SU-DHL-6 (cell line): ENCODE measurements at regions not wholly inside any gene's neighbourhood (a gene's known extent, or its start where the extent isn't known, plus 50 kb on each side); places are given as distances from the start of the nearest gene placed in this dataset.

ENCODE experiments used
- H2AFZ ChIP-seq: fragments of 200-600 bp; sonication (generic); 2 replicates; pipeline ENCODE4 v1.6.1; 2014; ENCODE audit warnings: low read depth, mild to moderate bottlenecking, moderate library complexity, mixed read lengths, antibody characterized with exemption, low read length; ENCODE audit not compliant: severe bottlenecking
- H3F3A ChIP-seq: fragments of 200-600 bp; shearing (Covaris generic); 2 replicates; pipeline ENCODE4 v1.6.0; 2016; ENCODE audit warnings: antibody characterized with exemption, mild to moderate bottlenecking; ENCODE audit not compliant: insufficient read depth
- H3K27ac ChIP-seq: fragments of 200-600 bp; sonication (generic); 2 replicates; pipeline ENCODE4 v1.5.1; 2016; ENCODE audit warnings: low read depth, mild to moderate bottlenecking, low read length, moderate library complexity, mixed read lengths
- H3K27me3 ChIP-seq: fragments of 200-600 bp; sonication (generic), shearing (Covaris generic); 2 replicates; pipeline ENCODE4 v1.6.0; 2014; ENCODE audit warnings: mild to moderate bottlenecking, low read length
- H3K36me3 ChIP-seq: fragments of 200-600 bp; sonication (generic); 2 replicates; pipeline ENCODE4 v1.6.1; 2014; ENCODE audit warnings: mild to moderate bottlenecking, low read length, mixed read lengths
- H3K4me2 ChIP-seq: fragments of 300-600, 200-600 bp; shearing (Covaris generic), sonication (generic); 2 replicates; pipeline ENCODE4 v1.6.0; 2014; ENCODE audit warnings: low read length, low read depth, mild to moderate bottlenecking; ENCODE audit not compliant: poor library complexity, severe bottlenecking
- H3K4me3 ChIP-seq: fragments of 200-600 bp; sonication (generic); 2 replicates; pipeline ENCODE4 v1.5.1; 2014; ENCODE audit warnings: antibody characterized with exemption, low read length, mild to moderate bottlenecking, mixed read lengths; ENCODE audit not compliant: insufficient read depth, poor library complexity, severe bottlenecking
- H3K79me2 ChIP-seq: fragments of 200-600 bp; sonication (generic); 2 replicates; pipeline ENCODE4 v1.6.1; 2014; ENCODE audit warnings: mild to moderate bottlenecking, low read length, moderate library complexity; ENCODE audit not compliant: insufficient read depth
- H3K9ac ChIP-seq: fragments of 200-600 bp; sonication (generic); 2 replicates; pipeline ENCODE4 v1.7.0; 2014; ENCODE audit warnings: mild to moderate bottlenecking, low read length
- H3K9me2 ChIP-seq: fragments of 200-600 bp; sonication (generic); replicated peaks from 2 replicates; pipeline ENCODE4 v1.6.1; 2014; ENCODE audit warnings: low read length; ENCODE audit not compliant: insufficient read depth
- H3K9me3 ChIP-seq: fragments of 200-600 bp; sonication (generic); 2 replicates; pipeline ENCODE4 v1.6.1; 2014; ENCODE audit warnings: low read length, mixed read lengths; ENCODE audit not compliant: insufficient read depth
- H4K20me1 ChIP-seq: fragments of 200-600 bp; sonication (generic); 2 replicates; pipeline ENCODE4 v1.6.1; 2014; ENCODE audit warnings: low read depth, mild to moderate bottlenecking, antibody characterized with exemption, low read length, moderate library complexity, mixed read lengths
- EZH2phosphoT487 ChIP-seq: fragments of 200-600 bp; sonication (generic), shearing (Covaris generic); conservative IDR thresholded peaks from 2 replicates; pipeline ENCODE4 v1.6.1; 2018; ENCODE audit warnings: mild to moderate bottlenecking, antibody characterized with exemption, low read length, moderate library complexity, mixed read lengths
- TF ChIP-seq, protein P1 (sequence below): fragments of 200-600 bp; sonication (generic); IDR thresholded peaks from one replicate; pipeline ENCODE4 v1.5.1; 2017; ENCODE audit warnings: antibody characterized with exemption, mild to moderate bottlenecking, low read length, moderate library complexity; ENCODE audit not compliant: insufficient read depth, poor library complexity, severe bottlenecking

DNA sequence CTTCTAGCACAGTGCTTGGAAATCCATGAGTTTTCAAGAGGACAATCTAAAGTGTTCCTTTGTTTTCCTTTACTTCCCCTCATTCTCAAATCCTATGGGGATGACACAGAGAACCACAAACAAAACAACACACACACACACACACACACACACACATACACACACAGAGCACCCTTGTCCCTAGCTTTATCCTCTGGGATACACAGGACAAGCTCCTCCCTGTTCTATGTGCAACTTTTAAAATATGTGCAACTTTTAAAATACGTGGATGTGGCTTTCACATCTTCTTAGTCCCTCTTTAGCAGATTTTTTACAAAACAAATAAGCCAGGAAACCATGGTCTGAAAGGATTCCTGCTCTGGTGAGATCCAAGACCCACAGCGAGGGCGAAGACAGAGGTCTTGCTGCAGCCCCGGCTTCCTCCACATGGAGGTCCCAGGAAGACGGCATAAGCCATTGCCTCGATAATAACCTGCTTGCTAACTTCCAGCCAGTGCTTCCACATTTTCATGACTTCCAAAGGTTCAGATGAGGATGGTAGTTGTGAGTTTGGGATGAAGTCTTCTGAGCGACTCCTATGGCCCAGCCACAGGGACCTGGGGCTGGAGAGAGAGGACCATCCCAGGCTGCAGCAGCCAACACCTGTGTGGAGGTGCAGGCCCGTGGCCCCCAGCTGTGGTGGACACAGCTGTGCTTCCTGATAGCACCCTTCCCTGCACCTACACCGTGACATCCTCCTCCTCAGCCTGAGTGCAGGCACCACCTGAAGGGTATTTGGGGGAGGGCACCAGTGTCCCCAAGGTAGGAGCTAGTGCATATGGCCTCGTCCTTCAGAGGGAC lies 62.8 kb upstream of the CD93 start:
- H2AFZ ChIP-seq, result no peak overlapping the region
- no peak overlapping the region for H3K4me2 ChIP-seq
- no peaks in the 10 kb centered on the region for H3F3A ChIP-seq
- no peak overlapping the region for H3K9ac ChIP-seq
- H3K9me2 ChIP-seq, result no peaks in the 10 kb centered on the region
- no peak for TF ChIP-seq EZH2phosphoT487
- TF ChIP-seq, protein P1, sequence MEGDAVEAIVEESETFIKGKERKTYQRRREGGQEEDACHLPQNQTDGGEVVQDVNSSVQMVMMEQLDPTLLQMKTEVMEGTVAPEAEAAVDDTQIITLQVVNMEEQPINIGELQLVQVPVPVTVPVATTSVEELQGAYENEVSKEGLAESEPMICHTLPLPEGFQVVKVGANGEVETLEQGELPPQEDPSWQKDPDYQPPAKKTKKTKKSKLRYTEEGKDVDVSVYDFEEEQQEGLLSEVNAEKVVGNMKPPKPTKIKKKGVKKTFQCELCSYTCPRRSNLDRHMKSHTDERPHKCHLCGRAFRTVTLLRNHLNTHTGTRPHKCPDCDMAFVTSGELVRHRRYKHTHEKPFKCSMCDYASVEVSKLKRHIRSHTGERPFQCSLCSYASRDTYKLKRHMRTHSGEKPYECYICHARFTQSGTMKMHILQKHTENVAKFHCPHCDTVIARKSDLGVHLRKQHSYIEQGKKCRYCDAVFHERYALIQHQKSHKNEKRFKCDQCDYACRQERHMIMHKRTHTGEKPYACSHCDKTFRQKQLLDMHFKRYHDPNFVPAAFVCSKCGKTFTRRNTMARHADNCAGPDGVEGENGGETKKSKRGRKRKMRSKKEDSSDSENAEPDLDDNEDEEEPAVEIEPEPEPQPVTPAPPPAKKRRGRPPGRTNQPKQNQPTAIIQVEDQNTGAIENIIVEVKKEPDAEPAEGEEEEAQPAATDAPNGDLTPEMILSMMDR, result no peak
- no peaks in the 10 kb centered on the region for H3K36me3 ChIP-seq
- H3K27me3 ChIP-seq, result no peaks in the 10 kb centered on the region
- H3K9me3 ChIP-seq, result no peaks in the 10 kb centered on the region
- no peak overlapping the region for H3K4me3 ChIP-seq
- no peaks in the 10 kb centered on the region for H3K79me2 ChIP-seq
- no peak overlapping the region for H3K27ac ChIP-seq
- H4K20me1 ChIP-seq, result no peaks in the 10 kb centered on the region

DNA sequence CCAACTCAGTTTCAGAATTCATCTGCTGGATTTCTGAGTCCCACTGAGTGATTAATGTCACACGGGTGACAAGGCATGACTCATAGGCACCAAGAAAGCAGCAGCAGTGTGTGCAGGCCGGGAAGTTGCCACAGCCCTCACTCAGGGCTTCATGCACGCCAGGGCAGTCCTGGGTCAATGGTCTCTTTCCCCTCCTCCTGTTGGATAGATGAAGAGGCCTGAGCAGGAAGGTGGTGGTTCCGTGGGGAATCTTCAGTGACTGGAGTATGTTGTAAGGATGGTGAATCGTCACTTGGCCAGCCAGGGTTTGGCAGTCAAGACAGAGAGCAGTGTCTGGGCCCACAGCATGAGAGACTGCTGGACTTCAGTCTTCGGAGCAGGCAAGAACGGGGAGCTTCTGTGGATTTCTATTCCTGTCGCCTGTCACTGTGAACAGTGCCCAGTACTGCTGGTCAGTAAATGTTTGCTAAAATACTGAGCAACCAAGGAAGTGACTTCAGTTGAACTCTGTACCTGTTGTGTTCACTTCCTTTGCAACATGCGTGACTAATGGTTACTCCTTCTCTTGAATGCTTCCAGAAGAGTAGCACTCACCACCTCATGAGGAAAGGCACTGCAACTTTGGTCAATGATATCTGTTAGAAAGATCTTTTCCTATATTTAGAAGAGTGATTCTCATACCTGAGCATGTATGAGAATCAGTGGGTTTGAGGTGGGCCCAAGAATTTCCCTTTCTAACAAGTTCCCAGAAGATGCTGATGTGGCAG lies 62.0 kb upstream of the CD93 start:
- no peaks in the 10 kb centered on the region for H3K79me2 ChIP-seq
- no peaks in the 10 kb centered on the region for H3K27me3 ChIP-seq
- H3K9ac ChIP-seq, result no peak overlapping the region
- no peaks in the 10 kb centered on the region for H3K9me3 ChIP-seq
- no peaks in the 10 kb centered on the region for H3K36me3 ChIP-seq
- no peaks in the 10 kb centered on the region for H3F3A ChIP-seq
- no peaks in the 10 kb centered on the region for H4K20me1 ChIP-seq
- H3K27ac ChIP-seq, result no peak overlapping the region
- no peaks in the 10 kb centered on the region for H3K9me2 ChIP-seq
- no peak overlapping the region for H3K4me3 ChIP-seq
- no peak overlapping the region for H2AFZ ChIP-seq
- TF ChIP-seq EZH2phosphoT487, result no peak
- TF ChIP-seq, protein P1, result no peak
- H3K4me2 ChIP-seq, result no peak overlapping the region

DNA sequence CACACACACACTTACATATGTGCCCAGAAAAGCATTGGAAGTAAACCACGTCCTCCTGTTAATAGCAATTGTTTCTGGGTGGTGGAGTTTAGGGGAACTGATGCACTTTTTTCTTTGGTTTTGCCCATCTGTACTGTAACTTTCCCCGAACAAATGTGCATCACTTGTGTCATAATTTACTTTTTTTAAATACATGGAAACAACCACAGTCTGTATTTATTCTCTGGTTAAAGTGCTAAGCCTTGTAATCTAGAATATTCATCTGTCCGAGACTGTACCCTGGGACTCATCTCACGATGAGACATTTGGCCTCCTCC lies 61.5 kb upstream of the CD93 start:
- Histone ChIP-seq H4K20me1 (no peaks in the 10 kb centered on the region), H3K9me2 (no peaks in the 10 kb centered on the region), H3K27ac (no peak overlapping the region), H3K4me3 (no peak overlapping the region), H3F3A (no peaks in the 10 kb centered on the region), H3K9me3 (no peaks in the 10 kb centered on the region), H2AFZ (no peak overlapping the region), H3K79me2 (no peaks in the 10 kb centered on the region), H3K27me3 (no peaks in the 10 kb centered on the region), H3K36me3 (no peaks in the 10 kb centered on the region), H3K9ac (no peak overlapping the region), H3K4me2 (no peak overlapping the region)
- TF ChIP-seq, protein P1, result no peak
- no peak for TF ChIP-seq EZH2phosphoT487
